HepG2 (cell line): ENCODE measurements at regions not wholly inside any gene's neighbourhood (a gene's known extent, or its start where the extent isn't known, plus 50 kb on each side); places are given as distances from the start of the nearest gene placed in this dataset.

Source experiments
- CBFB ChIP-seq: sonication (generic); formaldehyde crosslinking; IDR thresholded peaks from 2 replicates; pipeline ENCODE4 v1.4.0; 2020; ENCODE audit warnings: missing genetic modification reagents
- CC2D1A ChIP-seq: sonication (generic); formaldehyde crosslinking; IDR thresholded peaks from 2 replicates; pipeline ENCODE4 v1.8.1; 2023; ENCODE audit warnings: mild to moderate bottlenecking, missing genetic modification reagents
- CSRNP2 ChIP-seq: sonication (generic); formaldehyde crosslinking; conservative IDR thresholded peaks from 2 replicates; pipeline ENCODE4 v1.8.0; 2022; ENCODE audit warnings: low read depth, missing genetic modification reagents
- CTCF ChIP-seq: sonication (generic); formaldehyde crosslinking; IDR thresholded peaks from 2 replicates; pipeline ENCODE4 v1.5.0; 2020; ENCODE audit warnings: mild to moderate bottlenecking, missing genetic modification reagents, moderate library complexity
- GABPB1 ChIP-seq: IDR thresholded peaks from 2 replicates; pipeline ENCODE4 v1.6.1; 2016; ENCODE audit warnings: mild to moderate bottlenecking, missing genetic modification reagents, moderate library complexity, missing compliant biosample characterization
- HDAC6 ChIP-seq: fragments of 200-600 bp; sonication (generic); IDR thresholded peaks from 2 replicates; pipeline ENCODE4 v1.7.0; 2017; ENCODE audit warnings: mild to moderate bottlenecking, antibody characterized with exemption, low read length, low read depth
- HNRNPLL ChIP-seq: fragments of 200-400 bp; formaldehyde crosslinking; IDR thresholded peaks from 2 replicates; pipeline ENCODE4 v1.6.1; 2017; ENCODE audit warnings: mild to moderate bottlenecking, low read depth, low read length; ENCODE audit not compliant: poor library complexity, severe bottlenecking
- JUND ChIP-seq: sonication (generic); formaldehyde crosslinking; IDR thresholded peaks from 2 replicates; pipeline ENCODE4 v1.8.0; 2022; ENCODE audit warnings: mild to moderate bottlenecking, missing genetic modification reagents
- KDM1A ChIP-seq: IDR thresholded peaks from 2 replicates; pipeline ENCODE4 v1.6.1; 2016; ENCODE audit warnings: missing compliant biosample characterization
- MAX ChIP-seq: IDR thresholded peaks from 2 replicates; pipeline ENCODE4 v1.6.1; 2012; ENCODE audit warnings: inconsistent platforms
- NR0B2 ChIP-seq: sonication (generic); formaldehyde crosslinking; IDR thresholded peaks from 2 replicates; pipeline ENCODE4 v1.4.0; 2020; ENCODE audit warnings: mild to moderate bottlenecking, missing genetic modification reagents
- POLR2A ChIP-seq, 2 experiments: IDR thresholded peaks; 2 replicates each; pipeline ENCODE4 v1.6.1; 2011; ENCODE audit warnings: low read depth in 2 of 2, low read length in 2 of 2, mild to moderate bottlenecking in 1 of 2, moderate library complexity in 1 of 2; ENCODE audit not compliant: insufficient read depth in 1 of 2
- SAFB2 ChIP-seq: sonication (generic); formaldehyde crosslinking; IDR thresholded peaks from 2 replicates; pipeline ENCODE4 v1.5.1; 2020; ENCODE audit warnings: missing genetic modification reagents, low read depth, mild to moderate bottlenecking, borderline replicate concordance
- SSRP1 ChIP-seq: IDR thresholded peaks from 2 replicates; pipeline ENCODE4 v1.6.1; 2016; ENCODE audit warnings: control low read depth

GRCh38 chr14:48429512-48429911 is 754.1 kb upstream of the MDGA2 start:
- no peak for TF ChIP-seq CC2D1A (CRISPR knock-in tag)
- no peak for TF ChIP-seq JUND
- TF ChIP-seq GABPB1 (CRISPR knock-in tag), result no peak
- no peak for TF ChIP-seq CTCF
- no peak for TF ChIP-seq POLR2A (IDR thresholded peaks at IDR 0.05; ENCODE audit: insufficient read depth in 1 of 2, low read depth in 2 of 2, low read length in 2 of 2)
- TF ChIP-seq KDM1A, result no peak
- no peak for TF ChIP-seq HNRNPLL
- no peak for TF ChIP-seq NR0B2 (CRISPR knock-in tag)
- no peak for TF ChIP-seq CSRNP2 (CRISPR knock-in tag)
- TF ChIP-seq SSRP1, result no peak
- no peak for TF ChIP-seq SAFB2 (CRISPR knock-in tag)
- no peak for TF ChIP-seq CBFB (CRISPR knock-in tag)
- no peak for TF ChIP-seq MAX
- TF ChIP-seq HDAC6, result no peak
